Left ventricle myocardium inferior (tissue), 1 donor: ENCODE measurements at regions not wholly inside any gene's neighbourhood (a gene's known extent, or its start where the extent isn't known, plus 50 kb on each side); places are given as distances from the start of the nearest gene placed in this dataset.

Source experiments
- DNase-seq: peaks from one replicate; pipeline ENCODE4 v3.0.0-alpha.2; 2020
- H3K27ac ChIP-seq: fragments of 200-600 bp; replicated peaks from 2 replicates; pipeline ENCODE4 v1.8.0; 2021
- H3K27me3 ChIP-seq: fragments of 200-600 bp; 2 replicates; pipeline ENCODE4 v1.8.0; 2021; ENCODE audit warnings: low read depth
- H3K36me3 ChIP-seq: fragments of 200-600 bp; 2 replicates; pipeline ENCODE4 v1.8.0; 2021
- H3K4me1 ChIP-seq: fragments of 200-600 bp; 2 replicates; pipeline ENCODE4 v1.8.0; 2021
- H3K4me3 ChIP-seq: fragments of 200-600 bp; 2 replicates; pipeline ENCODE4 v1.8.0; 2021; ENCODE audit warnings: mild to moderate bottlenecking, moderate library complexity
- H3K9me3 ChIP-seq: fragments of 200-600 bp; replicated peaks from 2 replicates; pipeline ENCODE4 v1.8.0; 2021
- intact Hi-C: fragments of 100-400 bp; cut with micrococcal nuclease; formaldehyde crosslinking; loops from one replicate; pipeline ENCODE4 v1.11.0; 2022
- TF ChIP-seq, protein P1 (sequence below): fragments of 200-600 bp; IDR thresholded peaks from 2 replicates; pipeline ENCODE4 v1.8.0; 2021; ENCODE audit warnings: antibody characterized with exemption, mild to moderate bottlenecking, borderline replicate concordance
- donor health status: DM: no; HTN: yes; CAD: no; lungs with severe emphysema.

DNA sequence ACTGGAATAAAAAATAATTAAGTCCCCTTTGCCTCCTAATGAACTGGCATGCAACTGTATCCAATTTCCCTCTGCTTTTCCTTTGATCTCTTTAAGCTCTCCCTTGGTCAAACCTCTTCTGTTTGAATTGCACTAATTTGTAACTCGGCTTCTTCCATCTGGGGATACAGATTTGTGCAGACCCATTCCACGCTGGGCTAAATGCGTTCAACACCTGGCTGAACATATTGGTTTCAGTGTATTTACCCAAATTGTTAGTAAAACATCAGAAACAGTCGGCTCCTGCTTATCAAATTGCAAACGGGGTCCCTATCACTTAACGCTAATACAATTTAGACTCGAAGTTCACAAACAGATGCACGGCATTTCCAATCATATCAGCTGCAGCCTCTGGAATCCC lies 124.9 kb upstream of the TAPT1 start:
- no peaks in the 10 kb centered on the region for H3K36me3 ChIP-seq
- TF ChIP-seq, protein P1, sequence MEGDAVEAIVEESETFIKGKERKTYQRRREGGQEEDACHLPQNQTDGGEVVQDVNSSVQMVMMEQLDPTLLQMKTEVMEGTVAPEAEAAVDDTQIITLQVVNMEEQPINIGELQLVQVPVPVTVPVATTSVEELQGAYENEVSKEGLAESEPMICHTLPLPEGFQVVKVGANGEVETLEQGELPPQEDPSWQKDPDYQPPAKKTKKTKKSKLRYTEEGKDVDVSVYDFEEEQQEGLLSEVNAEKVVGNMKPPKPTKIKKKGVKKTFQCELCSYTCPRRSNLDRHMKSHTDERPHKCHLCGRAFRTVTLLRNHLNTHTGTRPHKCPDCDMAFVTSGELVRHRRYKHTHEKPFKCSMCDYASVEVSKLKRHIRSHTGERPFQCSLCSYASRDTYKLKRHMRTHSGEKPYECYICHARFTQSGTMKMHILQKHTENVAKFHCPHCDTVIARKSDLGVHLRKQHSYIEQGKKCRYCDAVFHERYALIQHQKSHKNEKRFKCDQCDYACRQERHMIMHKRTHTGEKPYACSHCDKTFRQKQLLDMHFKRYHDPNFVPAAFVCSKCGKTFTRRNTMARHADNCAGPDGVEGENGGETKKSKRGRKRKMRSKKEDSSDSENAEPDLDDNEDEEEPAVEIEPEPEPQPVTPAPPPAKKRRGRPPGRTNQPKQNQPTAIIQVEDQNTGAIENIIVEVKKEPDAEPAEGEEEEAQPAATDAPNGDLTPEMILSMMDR, result no peak
- intact Hi-C loops, result no loop called here
- no peak for DNase-seq
- H3K27ac ChIP-seq, result no peak overlapping the region
- no peaks in the 10 kb centered on the region for H3K4me1 ChIP-seq
- H3K9me3 ChIP-seq, result no peaks in the 10 kb centered on the region
- H3K27me3 ChIP-seq, result peaks cover 25% of the 10 kb centered on the region
- no peak overlapping the region for H3K4me3 ChIP-seq

DNA sequence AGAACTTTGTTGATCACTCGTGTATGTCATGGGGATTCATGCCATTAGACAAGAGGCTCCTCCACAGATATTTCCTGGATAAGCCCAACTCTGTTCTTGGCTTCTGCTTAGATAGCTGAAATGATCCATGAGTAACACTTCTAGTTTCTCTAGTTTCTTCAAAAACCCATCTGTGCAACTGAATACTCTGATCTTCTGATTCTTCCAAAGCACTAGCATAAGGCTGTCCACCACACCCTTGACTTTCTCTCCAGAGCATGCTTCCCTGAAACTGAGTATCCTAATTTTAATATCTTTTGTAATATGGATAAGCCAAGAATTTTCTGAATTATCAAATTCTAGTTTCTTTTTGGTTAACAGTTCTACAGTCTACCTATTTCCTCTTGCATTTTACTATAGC lies 118.6 kb upstream of the TAPT1 start:
- H3K4me3 ChIP-seq, result no peak overlapping the region
- no peaks in the 10 kb centered on the region for H3K9me3 ChIP-seq
- intact Hi-C loops, result no loop called here
- TF ChIP-seq, protein P1, result no peak
- no peak for DNase-seq
- no peaks in the 10 kb centered on the region for H3K4me1 ChIP-seq
- H3K27me3 ChIP-seq, result peaks cover 12% of the 10 kb centered on the region
- no peaks in the 10 kb centered on the region for H3K36me3 ChIP-seq
- H3K27ac ChIP-seq, result no peak overlapping the region

DNA sequence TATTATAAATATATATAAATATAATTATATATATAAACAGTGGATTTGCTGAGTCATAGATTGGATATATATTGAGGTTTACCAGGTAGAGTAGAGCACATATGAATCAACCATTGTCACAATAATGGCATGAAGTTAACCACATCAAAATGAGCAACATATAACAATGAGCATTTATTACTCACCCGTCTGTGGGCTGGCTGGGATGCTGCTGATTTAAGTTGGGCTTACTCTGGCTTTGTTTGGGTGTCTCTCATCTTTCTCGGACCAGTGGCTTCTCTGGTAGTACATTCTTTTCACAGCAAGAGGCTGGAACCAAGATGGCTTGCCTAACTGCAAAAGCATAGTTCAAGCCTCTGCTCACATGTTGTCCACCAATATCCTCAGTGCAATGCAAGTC lies 111.7 kb upstream of the TAPT1 start:
- H3K27ac ChIP-seq, result no peak overlapping the region
- TF ChIP-seq, protein P1, result no peak
- H3K27me3 ChIP-seq, result no peaks in the 10 kb centered on the region
- H3K9me3 ChIP-seq, result no peaks in the 10 kb centered on the region
- no peaks in the 10 kb centered on the region for H3K36me3 ChIP-seq
- no peak overlapping the region for H3K4me3 ChIP-seq
- intact Hi-C loops, result no loop called here
- H3K4me1 ChIP-seq, result no peaks in the 10 kb centered on the region
- DNase-seq, result no peak

DNA sequence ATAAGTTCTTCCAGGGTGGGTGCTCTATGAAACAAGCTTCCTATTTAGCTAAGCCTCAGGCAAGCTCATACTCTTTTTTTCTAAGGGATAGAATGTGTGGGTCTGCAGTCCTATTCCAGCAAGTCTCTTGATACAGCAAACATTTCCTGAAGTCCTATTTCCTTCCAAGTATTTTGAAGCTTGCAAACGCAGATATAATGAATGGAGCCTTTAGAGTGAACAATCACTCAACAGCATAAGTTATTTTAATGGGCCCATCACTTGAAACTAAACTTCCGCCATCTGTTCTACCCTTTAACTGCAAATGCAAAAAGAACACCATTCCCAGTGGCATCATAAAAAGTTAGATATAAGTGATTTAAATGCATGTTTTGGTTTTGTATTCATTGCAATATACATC lies 108.3 kb upstream of the TAPT1 start:
- intact Hi-C loops, result no loop called here
- no peaks in the 10 kb centered on the region for H3K4me1 ChIP-seq
- no peak overlapping the region for H3K27ac ChIP-seq
- H3K36me3 ChIP-seq, result no peaks in the 10 kb centered on the region
- peaks cover 7% of the 10 kb centered on the region for H3K9me3 ChIP-seq
- TF ChIP-seq, protein P1, result no peak
- no peak overlapping the region for H3K4me3 ChIP-seq
- H3K27me3 ChIP-seq, result no peaks in the 10 kb centered on the region
- no peak for DNase-seq

DNA sequence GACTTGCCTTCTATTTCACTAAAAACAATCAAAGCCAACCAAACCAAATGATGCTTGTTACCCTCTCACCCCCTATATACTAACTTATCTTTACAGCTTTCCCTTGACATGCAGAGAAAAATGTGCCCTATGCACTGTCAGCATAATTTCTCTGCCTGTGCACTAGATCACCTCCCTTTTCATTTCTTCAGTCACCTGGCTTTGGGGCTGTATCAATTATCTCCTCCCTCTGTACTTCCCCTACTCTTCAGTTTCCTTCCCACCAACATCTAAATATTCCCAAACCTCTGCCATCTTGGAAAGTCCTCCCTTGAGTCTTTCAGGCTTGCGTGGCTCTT lies 103.5 kb upstream of the TAPT1 start:
- Histone ChIP-seq H3K9me3 (peaks cover 7% of the 10 kb centered on the region), H3K27me3 (no peaks in the 10 kb centered on the region), H3K4me1 (no peaks in the 10 kb centered on the region), H3K4me3 (no peak overlapping the region), H3K36me3 (no peaks in the 10 kb centered on the region), H3K27ac (no peak overlapping the region)
- no peak for DNase-seq
- intact Hi-C loops, result no loop called here
- TF ChIP-seq, protein P1, result no peak
